ENCODE measurements at regions not wholly inside any gene's neighbourhood (a gene's known extent, or its start where the extent isn't known, plus 50 kb on each side); places are given as distances from the start of the nearest gene placed in this dataset.

DNA sequence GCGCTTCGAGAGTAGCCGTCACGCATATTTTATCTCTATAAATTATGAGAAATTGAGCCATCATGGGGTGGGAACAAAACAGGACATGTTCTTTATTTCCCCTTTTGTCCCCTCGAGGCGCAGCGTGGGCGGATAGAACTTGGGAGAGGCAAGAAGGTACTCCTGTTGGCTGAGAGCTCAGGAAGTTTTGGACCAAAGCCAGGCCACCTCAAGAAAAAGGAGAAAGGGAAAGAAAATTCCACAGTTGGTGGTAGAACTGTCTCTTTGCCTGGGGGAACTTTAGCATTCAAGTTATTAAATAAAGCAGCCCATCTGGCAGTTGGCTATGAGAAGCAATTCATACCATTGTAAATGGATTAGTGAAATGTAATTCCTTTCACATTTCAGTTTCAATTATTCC lies 76.4 kb upstream of the DSCAM start:
- H3K9ac ChIP-seq (replicated peaks in 1 of 4; ENCODE audit: extremely low read depth in 1 of 4, low read depth in 3 of 4, low read length in 3 of 4), result no peak overlapping the region
- H3K56ac ChIP-seq (replicated peaks; ENCODE audit: insufficient read length, low read depth, low read length), result no peak overlapping the region
- no peaks in the 10 kb centered on the region for H3K23me2 ChIP-seq (ENCODE audit: low read depth, low read length)
- CTCF ChIA-PET (ENCODE audit: partially characterized antibody), result interaction anchor here (1.0 to 1.2 kb wide), 2 partner anchors 13 to 148 kb away, joined by 3 to 4 read pairs; no protein-coding TSS in a partner anchor
- H2BK12ac ChIP-seq (ENCODE audit: low read depth, low read length), result no peak overlapping the region
- H2AFZ ChIP-seq (ENCODE audit: low read length), result no peak overlapping the region
- H3K18ac ChIP-seq (ENCODE audit: extremely low read depth, low read length), result no peak overlapping the region
- H3K4me1 ChIP-seq (replicated peaks in 1 of 4; ENCODE audit: control insufficient read depth in 3 of 4, insufficient read depth in 4 of 4, low read length in 3 of 4), result peaks cover 3 to 14% (median 9%) of the 10 kb centered on the region in 4 experiments; a peak in 6 of 7 replicates
- no peak overlapping the region for H3K23ac ChIP-seq (ENCODE audit: insufficient read length)
- no peak overlapping the region for H3K4ac ChIP-seq (replicated peaks; ENCODE audit: insufficient read length, low read depth, low read length)
- H4K5ac ChIP-seq (ENCODE audit: insufficient read length, low read depth, low read length), result no peak overlapping the region
- WGBS, 2 experiments (ENCODE audit: extremely low coverage in 1 of 2, insufficient coverage in 1 of 2, insufficient read length in 1 of 2, insufficient replicate concordance in 2 of 2, low coverage in 1 of 2, low lambda C conversion rate in 2 of 2, missing lambda C conversion rate in 1 of 2), result 94% methylated on average over 8 of the region's 8 CpGs; no CpG with 5 or more reads in 1 of the 2 experiments
- H4K8ac ChIP-seq (ENCODE audit: extremely low read depth, insufficient read depth, low read length), result no peak overlapping the region
- H3K79me1 ChIP-seq (ENCODE audit: low read depth, low read length), result no peaks in the 10 kb centered on the region
- no peak for DNase-seq (ENCODE audit: low read depth in 1 of 2, low spot score in 2 of 2)
- no peak overlapping the region for H3K4me2 ChIP-seq (ENCODE audit: insufficient read depth in 1 of 2, low read depth in 2 of 2, low read length in 2 of 2)
- H3K14ac ChIP-seq (ENCODE audit: insufficient read length), result no peak overlapping the region
- H2BK5ac ChIP-seq (ENCODE audit: low read depth, low read length), result no peak overlapping the region
- POLR2A ChIA-PET (ENCODE audit: partially characterized antibody), result no interaction called here
- H2BK120ac ChIP-seq (replicated peaks; ENCODE audit: low read depth, low read length), result no peak overlapping the region
- H3K79me2 ChIP-seq (ENCODE audit: control insufficient read depth in 1 of 2, insufficient read depth in 2 of 2, low read length in 2 of 2), result no peaks in the 10 kb centered on the region
- H3K9me3 ChIP-seq (ENCODE audit: insufficient read depth in 2 of 2, low read depth in 1 of 2, low read length in 1 of 2), result 0 out of 4 replicates have a peak, but pooled peaks cover 0 to 6% of the 10 kb centered on the region in 2 experiments
- H3K27me3 ChIP-seq (replicated peaks in 1 of 4; ENCODE audit: control insufficient read depth in 3 of 4, extremely low read depth in 1 of 4, insufficient read depth in 3 of 4, low read length in 3 of 4), result no peaks in the 10 kb centered on the region
- H3K4me3 ChIP-seq (ENCODE audit: extremely low read depth in 1 of 4, insufficient read depth in 2 of 4, low read depth in 3 of 4, low read length in 4 of 4), result no peak overlapping the region
- H3K27ac ChIP-seq (ENCODE audit: low read depth, low read length), result no peak overlapping the region
- TF ChIP-seq, protein P1, sequence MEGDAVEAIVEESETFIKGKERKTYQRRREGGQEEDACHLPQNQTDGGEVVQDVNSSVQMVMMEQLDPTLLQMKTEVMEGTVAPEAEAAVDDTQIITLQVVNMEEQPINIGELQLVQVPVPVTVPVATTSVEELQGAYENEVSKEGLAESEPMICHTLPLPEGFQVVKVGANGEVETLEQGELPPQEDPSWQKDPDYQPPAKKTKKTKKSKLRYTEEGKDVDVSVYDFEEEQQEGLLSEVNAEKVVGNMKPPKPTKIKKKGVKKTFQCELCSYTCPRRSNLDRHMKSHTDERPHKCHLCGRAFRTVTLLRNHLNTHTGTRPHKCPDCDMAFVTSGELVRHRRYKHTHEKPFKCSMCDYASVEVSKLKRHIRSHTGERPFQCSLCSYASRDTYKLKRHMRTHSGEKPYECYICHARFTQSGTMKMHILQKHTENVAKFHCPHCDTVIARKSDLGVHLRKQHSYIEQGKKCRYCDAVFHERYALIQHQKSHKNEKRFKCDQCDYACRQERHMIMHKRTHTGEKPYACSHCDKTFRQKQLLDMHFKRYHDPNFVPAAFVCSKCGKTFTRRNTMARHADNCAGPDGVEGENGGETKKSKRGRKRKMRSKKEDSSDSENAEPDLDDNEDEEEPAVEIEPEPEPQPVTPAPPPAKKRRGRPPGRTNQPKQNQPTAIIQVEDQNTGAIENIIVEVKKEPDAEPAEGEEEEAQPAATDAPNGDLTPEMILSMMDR (IDR thresholded peaks at IDR 0.05; ENCODE audit: control extremely low read depth in 1 of 3, insufficient read depth in 1 of 3, low read depth in 1 of 3, low read length in 3 of 3), result no peak
- TF ChIP-seq NRF1 (IDR thresholded peaks at IDR 0.05; ENCODE audit: low read depth, low read length) (no peak), BRCA1 (IDR thresholded peaks at IDR 0.05; ENCODE audit: low read depth, low read length) (no peak), SIRT6 (IDR thresholded peaks at IDR 0.05; ENCODE audit: low read length) (no peak), TBP (IDR thresholded peaks at IDR 0.05; ENCODE audit: low read depth, low read length) (no peak), EZH2 (IDR thresholded peaks at IDR 0.05; ENCODE audit: low read depth, low read length, severe bottlenecking) (no peak), BACH1 (IDR thresholded peaks at IDR 0.05; ENCODE audit: low read length) (no peak), EGR1 (IDR thresholded peaks at IDR 0.05; ENCODE audit: borderline replicate concordance, low read depth, low read length) (no peak)
- TF ChIP-seq, protein P2, sequence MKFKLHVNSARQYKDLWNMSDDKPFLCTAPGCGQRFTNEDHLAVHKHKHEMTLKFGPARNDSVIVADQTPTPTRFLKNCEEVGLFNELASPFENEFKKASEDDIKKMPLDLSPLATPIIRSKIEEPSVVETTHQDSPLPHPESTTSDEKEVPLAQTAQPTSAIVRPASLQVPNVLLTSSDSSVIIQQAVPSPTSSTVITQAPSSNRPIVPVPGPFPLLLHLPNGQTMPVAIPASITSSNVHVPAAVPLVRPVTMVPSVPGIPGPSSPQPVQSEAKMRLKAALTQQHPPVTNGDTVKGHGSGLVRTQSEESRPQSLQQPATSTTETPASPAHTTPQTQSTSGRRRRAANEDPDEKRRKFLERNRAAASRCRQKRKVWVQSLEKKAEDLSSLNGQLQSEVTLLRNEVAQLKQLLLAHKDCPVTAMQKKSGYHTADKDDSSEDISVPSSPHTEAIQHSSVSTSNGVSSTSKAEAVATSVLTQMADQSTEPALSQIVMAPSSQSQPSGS (IDR thresholded peaks at IDR 0.05; ENCODE audit: low read length), result no peak
- TF ChIP-seq, protein P3, sequence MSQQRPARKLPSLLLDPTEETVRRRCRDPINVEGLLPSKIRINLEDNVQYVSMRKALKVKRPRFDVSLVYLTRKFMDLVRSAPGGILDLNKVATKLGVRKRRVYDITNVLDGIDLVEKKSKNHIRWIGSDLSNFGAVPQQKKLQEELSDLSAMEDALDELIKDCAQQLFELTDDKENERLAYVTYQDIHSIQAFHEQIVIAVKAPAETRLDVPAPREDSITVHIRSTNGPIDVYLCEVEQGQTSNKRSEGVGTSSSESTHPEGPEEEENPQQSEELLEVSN (IDR thresholded peaks at IDR 0.05), result no peak
- H4K91ac ChIP-seq (replicated peaks; ENCODE audit: insufficient read length, low read length), result no peak overlapping the region
- no peak for FAIRE-seq
- no peaks in the 10 kb centered on the region for H4K20me1 ChIP-seq (replicated peaks in 1 of 2; ENCODE audit: control insufficient read depth in 1 of 2, insufficient read depth in 2 of 2, low read length in 2 of 2)
- H2BK20ac ChIP-seq (ENCODE audit: low read length), result no peak overlapping the region
- no peaks in the 10 kb centered on the region for H3K36me3 ChIP-seq (ENCODE audit: control insufficient read depth in 2 of 4, insufficient read depth in 4 of 4, low read length in 3 of 4)
- H2AK5ac ChIP-seq (ENCODE audit: low read depth, low read length), result no peak overlapping the region
- no peak overlapping the region for H2BK15ac ChIP-seq (ENCODE audit: low read length)

All from H1 (cell line).